ENCODE measurements at regions not wholly inside any gene's neighbourhood (a gene's known extent, or its start where the extent isn't known, plus 50 kb on each side); places are given as distances from the start of the nearest gene placed in this dataset.
A peak's percentile ranks its signal among the peaks of the same experiment; 100 is the strongest.

DNA sequence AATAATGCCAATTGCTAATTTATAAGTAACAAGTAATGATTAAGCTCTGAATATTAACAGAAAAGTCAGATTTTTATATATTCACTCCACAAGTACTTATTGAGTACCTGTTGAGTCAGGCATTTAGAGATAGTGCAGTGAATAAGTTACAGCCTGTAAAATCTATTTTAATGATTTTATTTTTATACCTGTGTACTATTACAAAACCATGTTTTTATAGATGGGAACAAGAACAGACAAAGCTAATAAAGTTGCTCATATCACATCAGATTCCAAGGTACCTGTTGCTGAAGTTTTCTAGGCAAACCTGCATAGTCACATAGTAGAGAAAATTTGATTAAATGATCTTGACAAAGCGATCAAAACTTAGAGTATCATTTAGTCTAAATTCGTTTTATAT lies 623.7 kb downstream of the EFNA5 start:
- TF ChIP-seq GATA3 (IDR thresholded peaks at IDR 0.05; ENCODE audit: low read depth, low read length) (no peak), GATA2 (IDR thresholded peaks at IDR 0.05; ENCODE audit: low read depth, low read length) (no peak)

DNA sequence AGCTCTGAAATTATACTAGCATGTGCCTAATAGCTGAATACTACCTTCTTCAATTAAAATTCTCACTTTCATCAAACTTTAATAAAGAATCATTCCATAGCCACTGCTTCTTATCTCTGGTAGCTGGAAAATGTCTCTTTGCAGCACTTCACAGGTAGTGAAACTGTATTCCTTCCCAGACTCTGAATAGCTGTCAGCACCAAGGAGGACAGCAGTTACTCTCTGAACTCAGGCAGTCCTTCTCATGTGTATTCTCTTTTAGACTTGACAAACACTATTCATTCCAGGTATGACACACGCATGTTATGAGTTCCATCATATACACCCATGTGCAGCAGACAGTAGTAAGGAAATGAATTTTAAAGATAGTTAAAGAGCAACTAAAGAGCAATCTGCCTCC lies 627.1 kb downstream of the EFNA5 start:
- no peak for TF ChIP-seq GATA3 (IDR thresholded peaks at IDR 0.05; ENCODE audit: low read depth, low read length)
- no peak for TF ChIP-seq GATA2 (IDR thresholded peaks at IDR 0.05; ENCODE audit: low read depth, low read length)

DNA sequence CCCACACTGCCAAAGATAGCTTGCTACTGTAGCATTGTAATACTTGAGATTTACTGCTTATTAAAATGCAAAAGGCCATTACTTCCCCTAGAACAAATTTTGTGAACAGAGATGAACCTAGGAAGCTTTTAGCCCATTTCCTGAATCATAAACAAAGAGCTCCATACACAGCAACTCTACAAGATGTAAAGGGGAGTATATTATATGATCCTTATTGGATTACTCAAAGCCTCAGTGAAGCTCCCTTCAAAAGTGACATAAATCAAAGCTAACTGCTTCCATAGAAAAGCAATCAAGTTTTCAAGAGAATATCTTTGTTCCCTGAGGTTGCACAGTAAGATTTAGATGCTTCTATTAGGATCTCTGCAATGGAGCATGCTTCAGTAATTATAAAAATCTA lies 629.8 kb downstream of the EFNA5 start:
- TF ChIP-seq GATA3 (IDR thresholded peaks at IDR 0.05; ENCODE audit: low read depth, low read length) (no peak), GATA2 (IDR thresholded peaks at IDR 0.05; ENCODE audit: low read depth, low read length) (no peak)

DNA sequence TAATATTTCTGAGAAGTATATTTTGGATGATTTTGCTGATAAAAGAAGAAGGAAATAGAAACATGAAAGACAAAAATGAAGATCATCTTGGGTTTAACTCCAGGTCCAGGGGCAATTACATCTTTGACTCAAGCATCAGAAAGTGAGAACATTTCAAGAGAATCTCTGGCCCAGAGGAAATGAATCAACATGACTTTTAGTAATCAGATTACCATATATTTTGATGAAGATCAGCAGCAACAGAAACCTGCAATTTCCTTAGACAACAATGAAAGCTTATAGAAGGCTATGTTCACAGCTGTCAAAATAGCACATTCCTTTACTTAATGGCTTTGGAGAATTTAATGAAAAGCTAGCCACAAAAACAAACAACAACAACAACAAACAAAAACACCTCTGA lies 638.1 kb downstream of the EFNA5 start:
- TF ChIP-seq GATA3 (IDR thresholded peaks at IDR 0.05; ENCODE audit: low read depth, low read length) (no peak), GATA2 (IDR thresholded peaks at IDR 0.05; ENCODE audit: low read depth, low read length) (no peak)

DNA sequence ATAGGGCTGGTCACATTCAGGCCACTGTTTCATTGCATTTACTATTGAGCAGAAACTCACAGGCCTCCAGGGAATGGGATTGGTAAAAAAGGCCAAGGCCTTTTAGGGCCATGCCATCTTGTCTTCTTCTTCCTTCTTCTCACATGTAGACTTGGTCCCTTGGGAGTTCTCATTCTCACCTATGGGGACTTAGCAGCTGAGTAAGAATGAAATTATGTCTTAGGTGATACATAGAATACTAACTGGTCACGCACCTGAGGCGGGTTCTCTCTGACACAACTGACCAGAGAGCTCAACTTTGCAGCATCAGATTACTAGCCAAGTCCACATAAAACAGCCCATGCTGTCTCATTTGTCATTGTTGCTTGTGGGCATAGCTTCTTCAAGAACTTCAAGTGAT lies 641.8 kb downstream of the EFNA5 start:
- no peak for TF ChIP-seq GATA2 (IDR thresholded peaks at IDR 0.05; ENCODE audit: low read depth, low read length)
- no peak for TF ChIP-seq GATA3 (IDR thresholded peaks at IDR 0.05; ENCODE audit: low read depth, low read length)

DNA sequence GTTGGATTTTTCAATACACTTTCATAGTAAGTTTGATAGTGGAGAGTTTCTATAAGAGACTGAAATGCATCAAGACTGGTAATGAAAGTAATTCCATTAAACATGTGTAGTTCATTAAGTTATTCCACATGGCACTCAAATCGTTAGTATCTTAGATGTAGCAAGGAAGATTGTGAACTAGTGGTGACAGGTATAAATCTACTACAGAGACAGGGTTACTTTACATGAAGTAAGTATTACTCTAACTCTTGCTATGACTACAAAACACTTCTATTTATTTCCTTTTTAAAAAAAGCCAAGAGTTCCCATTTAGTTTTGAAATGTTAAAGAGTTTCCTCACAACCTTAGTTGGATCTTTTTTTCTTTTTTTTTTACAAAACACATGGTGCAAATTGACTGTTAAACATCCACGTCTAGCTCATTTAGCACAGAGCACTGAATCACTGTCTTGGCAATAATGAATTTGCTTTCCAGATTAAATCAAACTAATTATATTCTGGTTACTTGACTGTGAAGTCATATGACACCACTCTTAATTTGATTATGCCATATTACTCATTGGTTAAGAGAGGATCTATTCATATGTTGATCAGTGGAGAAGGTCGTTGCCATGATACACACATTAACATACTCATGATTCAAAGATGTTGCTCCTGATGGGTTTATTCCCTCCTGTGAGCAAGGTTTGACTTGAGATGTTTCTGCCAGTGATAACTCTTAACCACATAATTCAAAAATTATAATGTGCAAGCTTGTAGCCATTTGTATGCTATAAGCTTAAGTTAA lies 644.8 kb downstream of the EFNA5 start:
- TF ChIP-seq GATA2 (IDR thresholded peaks at IDR 0.05; ENCODE audit: low read depth, low read length) (no peak), GATA3 (IDR thresholded peaks at IDR 0.05; ENCODE audit: low read depth, low read length) (peak; percentile 32)

DNA sequence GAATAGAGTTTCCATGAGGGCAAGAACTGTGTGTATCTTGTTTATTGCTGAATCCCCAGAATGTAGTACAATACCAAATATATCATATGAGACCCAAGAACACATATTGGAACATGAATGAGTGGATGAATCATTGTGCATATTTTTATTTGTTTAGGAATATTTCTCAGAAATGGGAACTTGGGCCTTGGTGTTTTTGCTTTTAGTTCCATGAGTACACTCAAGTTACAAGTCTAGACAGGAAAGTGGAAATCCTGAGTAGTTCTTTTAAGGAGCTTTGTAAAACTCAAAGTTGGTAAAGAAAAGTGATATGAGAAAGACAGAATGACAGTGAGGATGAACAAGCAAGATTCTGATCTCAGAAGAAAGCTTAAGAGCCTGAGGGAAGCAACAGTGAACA lies 647.0 kb downstream of the EFNA5 start:
- TF ChIP-seq GATA2 (IDR thresholded peaks at IDR 0.05; ENCODE audit: low read depth, low read length): no peak
- no peak for TF ChIP-seq GATA3 (IDR thresholded peaks at IDR 0.05; ENCODE audit: low read depth, low read length)

DNA sequence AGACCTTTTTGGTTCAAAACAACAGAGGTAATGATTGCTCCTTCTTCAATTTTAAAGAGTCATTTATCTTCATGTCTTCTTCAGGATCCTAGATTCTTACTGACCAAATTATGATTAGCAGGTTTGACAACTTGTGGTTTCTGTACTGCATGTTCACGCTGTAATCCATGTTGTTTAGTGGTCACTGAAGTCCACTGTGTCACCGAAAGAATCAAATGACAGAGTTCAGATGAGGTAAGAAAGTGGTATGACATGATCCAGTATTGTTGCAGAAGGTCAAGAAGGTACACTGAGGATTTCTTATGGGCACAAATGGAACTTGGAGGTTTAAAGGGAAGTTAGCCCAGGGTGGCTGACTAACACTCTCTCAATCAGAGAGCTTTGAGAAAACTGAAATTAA lies 649.2 kb downstream of the EFNA5 start:
- TF ChIP-seq GATA2 (IDR thresholded peaks at IDR 0.05; ENCODE audit: low read depth, low read length): no peak
- no peak for TF ChIP-seq GATA3 (IDR thresholded peaks at IDR 0.05; ENCODE audit: low read depth, low read length)

DNA sequence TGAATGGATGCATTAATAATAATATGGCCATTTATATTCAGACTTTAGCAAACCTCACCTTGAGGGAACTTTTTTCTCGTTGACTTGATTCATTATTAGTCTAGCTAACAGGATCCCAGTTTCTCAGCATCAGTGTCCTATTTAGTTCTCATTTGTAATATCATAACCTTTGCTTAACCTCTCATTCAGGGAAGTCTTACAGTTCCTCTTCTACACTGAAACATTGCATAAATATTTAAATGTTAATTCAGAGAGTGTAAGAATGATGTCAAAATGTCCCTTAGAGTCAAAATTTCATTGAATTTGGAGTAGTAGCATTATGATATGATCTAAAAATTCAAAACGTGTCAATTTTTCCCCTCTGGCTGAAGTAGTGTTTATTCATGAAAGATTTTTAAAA lies 650.1 kb downstream of the EFNA5 start:
- TF ChIP-seq GATA2 (IDR thresholded peaks at IDR 0.05; ENCODE audit: low read depth, low read length): no peak

DNA sequence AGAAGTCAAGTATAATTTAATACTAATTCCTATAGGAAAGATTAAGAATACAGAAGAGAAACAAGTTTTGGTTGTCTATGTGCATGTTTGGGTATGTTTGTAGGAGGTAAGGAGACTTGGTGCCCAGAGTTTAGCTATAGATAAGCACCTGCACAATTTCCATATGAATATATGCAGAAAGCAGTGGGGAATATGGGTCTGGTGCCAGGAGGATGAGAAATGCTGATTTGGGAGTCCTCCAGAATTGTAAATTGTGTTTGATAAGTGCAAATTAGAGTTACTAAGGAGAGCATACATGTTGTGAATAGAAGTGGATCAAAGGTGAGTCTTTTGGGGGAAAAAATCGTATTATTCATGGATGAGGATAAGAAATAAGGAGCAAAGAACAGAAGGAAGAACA lies 653.1 kb downstream of the EFNA5 start:
- no peak for TF ChIP-seq GATA2 (IDR thresholded peaks at IDR 0.05; ENCODE audit: low read depth, low read length)
- no peak for TF ChIP-seq GATA3 (IDR thresholded peaks at IDR 0.05; ENCODE audit: low read depth, low read length)

DNA sequence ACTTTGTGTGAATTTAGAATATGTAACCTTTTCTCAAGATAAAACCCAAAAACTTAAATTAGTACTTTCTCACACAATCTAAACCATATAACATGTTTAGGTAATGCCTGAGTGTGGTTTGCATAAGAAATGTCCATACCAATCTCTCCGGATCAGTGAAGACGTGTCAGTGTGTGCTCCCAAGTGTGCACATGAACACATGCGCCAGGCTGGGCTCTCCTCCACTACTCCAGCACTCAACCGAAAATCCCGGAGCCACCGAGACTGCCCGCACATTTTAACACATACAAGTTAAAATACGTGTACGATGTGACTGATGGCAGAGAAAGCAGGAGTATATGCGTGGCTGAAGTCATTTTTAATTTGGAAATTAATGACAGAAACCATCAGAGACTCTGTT lies 658.4 kb downstream of the EFNA5 start:
- TF ChIP-seq GATA3 (IDR thresholded peaks at IDR 0.05; ENCODE audit: low read depth, low read length) (no peak), GATA2 (IDR thresholded peaks at IDR 0.05; ENCODE audit: low read depth, low read length) (no peak)

DNA sequence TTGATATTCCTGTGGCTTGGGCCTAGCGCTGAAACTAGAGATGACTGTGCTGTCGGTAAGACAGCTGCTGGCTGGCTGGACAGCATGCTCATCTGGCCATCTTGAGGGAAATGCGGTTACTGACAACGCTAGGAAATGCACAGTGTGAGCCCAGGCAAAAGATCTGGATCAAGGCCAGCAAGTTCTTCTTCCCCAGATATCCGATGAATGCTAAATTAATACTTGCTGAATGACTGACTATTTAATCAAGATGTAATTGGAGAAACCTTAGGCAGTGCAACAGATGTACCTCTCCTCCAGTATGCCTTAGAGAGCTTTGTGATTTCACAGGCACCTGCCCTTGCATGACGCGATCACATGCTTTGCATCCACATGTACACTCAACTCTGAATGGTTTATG lies 659.1 kb downstream of the EFNA5 start:
- TF ChIP-seq GATA2 (IDR thresholded peaks at IDR 0.05; ENCODE audit: low read depth, low read length): peak; percentile 46
- TF ChIP-seq GATA3 (IDR thresholded peaks at IDR 0.05; ENCODE audit: low read depth, low read length): no peak

DNA sequence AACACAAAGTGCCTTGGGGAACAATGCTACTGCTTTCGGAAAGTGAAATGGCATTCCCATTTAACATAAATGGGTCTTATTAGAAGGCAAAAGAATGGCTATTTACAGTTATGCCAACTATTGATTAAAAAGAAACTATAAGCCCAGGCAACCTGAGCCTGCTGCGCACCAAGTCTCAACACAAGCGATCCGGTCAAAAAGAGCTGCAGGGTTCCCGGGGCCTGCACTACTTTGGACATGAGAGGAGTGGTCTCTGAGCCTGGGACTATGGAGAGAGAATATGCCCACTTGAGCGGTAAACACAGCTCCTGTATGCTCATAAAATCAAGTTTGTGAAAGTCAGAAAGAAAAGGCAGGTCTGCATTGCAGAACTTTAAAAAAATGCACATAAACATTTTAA lies 660.7 kb downstream of the EFNA5 start:
- TF ChIP-seq GATA3 (IDR thresholded peaks at IDR 0.05; ENCODE audit: low read depth, low read length) (no peak), GATA2 (IDR thresholded peaks at IDR 0.05; ENCODE audit: low read depth, low read length) (no peak)

DNA sequence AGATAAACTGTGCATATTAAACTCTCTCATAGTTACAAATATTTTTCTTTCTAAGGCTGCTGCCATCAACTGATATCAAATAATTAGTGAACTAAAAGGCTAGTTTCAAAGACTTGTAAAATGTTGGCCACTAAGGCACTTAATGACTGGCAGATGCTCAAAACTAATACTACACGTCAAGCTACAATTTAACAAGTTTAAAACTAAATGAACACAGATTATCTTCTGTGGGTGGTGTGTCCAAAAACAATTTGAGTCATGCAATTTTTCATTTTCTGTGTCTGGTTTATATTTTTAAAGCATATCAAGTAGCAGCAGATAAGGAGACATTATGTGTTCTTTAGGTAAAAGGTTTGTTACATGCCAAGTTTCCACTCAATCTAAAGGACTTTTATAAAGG lies 665.1 kb downstream of the EFNA5 start:
- TF ChIP-seq GATA2 (IDR thresholded peaks at IDR 0.05; ENCODE audit: low read depth, low read length) (no peak), GATA3 (IDR thresholded peaks at IDR 0.05; ENCODE audit: low read depth, low read length) (no peak)

DNA sequence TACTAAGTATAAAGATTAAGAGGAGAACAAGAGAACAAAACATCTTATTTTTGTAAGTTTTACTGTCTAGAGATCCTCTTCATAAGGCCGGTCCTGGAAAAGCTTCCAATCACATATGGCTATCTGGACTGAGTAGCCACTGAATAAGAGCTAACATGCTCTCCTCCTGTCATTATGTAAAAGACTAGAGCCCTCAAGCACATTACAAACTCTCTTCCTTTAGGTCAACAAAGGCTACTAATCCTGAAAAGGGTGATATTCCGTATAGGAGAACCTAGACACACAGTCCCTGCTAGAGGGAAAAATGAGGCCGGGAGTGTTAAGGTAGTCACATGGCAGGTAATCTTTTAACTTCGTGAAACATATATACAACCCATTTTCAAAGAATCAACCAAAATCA lies 665.6 kb downstream of the EFNA5 start:
- no peak for TF ChIP-seq GATA3 (IDR thresholded peaks at IDR 0.05; ENCODE audit: low read depth, low read length)

DNA sequence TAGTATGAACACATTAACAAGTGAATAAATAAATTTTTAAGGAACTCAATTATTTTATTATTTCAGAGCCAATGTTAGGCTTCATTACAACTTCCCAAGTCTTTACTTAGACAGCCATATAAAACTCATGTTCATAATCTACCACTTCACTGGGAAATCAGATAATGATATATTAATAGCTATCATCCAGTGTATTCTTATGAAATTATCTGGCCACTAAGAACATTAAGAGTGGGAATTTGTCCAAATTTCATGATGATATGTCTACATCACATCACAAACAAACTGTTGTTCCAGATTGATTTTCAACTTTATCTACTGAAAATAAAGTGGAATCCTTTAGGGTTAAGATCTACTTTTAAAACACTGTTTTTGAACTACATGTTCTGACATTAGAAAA lies 668.6 kb downstream of the EFNA5 start:
- TF ChIP-seq GATA3 (IDR thresholded peaks at IDR 0.05; ENCODE audit: low read depth, low read length): no peak
- no peak for TF ChIP-seq GATA2 (IDR thresholded peaks at IDR 0.05; ENCODE audit: low read depth, low read length)
